OCI-LY1 (cell line): ENCODE measurements at regions not wholly inside any gene's neighbourhood (a gene's known extent, or its start where the extent isn't known, plus 50 kb on each side); places are given as distances from the start of the nearest gene placed in this dataset.

Source experiments
- H2AFZ ChIP-seq: fragments of 200-600 bp; sonication (generic), shearing (Covaris generic); 2 replicates; pipeline ENCODE4 v1.6.0; 2014; ENCODE audit warnings: antibody characterized with exemption, mild to moderate bottlenecking, low read length
- H3F3A ChIP-seq: fragments of 200-600 bp; sonication (generic), shearing (Covaris generic); 2 replicates; pipeline ENCODE4 v1.6.0; 2014; ENCODE audit warnings: mild to moderate bottlenecking, antibody characterized with exemption, low read length, moderate library complexity; ENCODE audit not compliant: insufficient read depth
- H3K27ac ChIP-seq: fragments of 200-600 bp; sonication (generic); 2 replicates; pipeline ENCODE4 v1.5.1; 2014; ENCODE audit warnings: low read length, mixed run types, mild to moderate bottlenecking, low read depth; ENCODE audit not compliant: poor library complexity, severe bottlenecking
- H3K27me3 ChIP-seq: fragments of 200-600 bp; sonication (generic); 2 replicates; pipeline ENCODE4 v1.6.0; 2014; ENCODE audit warnings: antibody characterized with exemption, mild to moderate bottlenecking, low read length, moderate library complexity; ENCODE audit not compliant: insufficient read depth
- H3K36me3 ChIP-seq: fragments of 200-600 bp; sonication (generic); 2 replicates; pipeline ENCODE4 v1.6.1; 2014; ENCODE audit warnings: mild to moderate bottlenecking, antibody characterized with exemption, low read length, moderate library complexity, mixed read lengths; ENCODE audit not compliant: insufficient read depth
- H3K4me1 ChIP-seq: fragments of 200-600 bp; sonication (generic); 2 replicates; pipeline ENCODE4 v1.5.1; 2014; ENCODE audit warnings: mild to moderate bottlenecking, low read length, moderate library complexity; ENCODE audit not compliant: insufficient read depth, severe bottlenecking
- H3K4me2 ChIP-seq: fragments of 200-600 bp; sonication (generic), shearing (Covaris generic); 2 replicates; pipeline ENCODE4 v1.6.1; 2014; ENCODE audit warnings: low read length
- H3K4me3 ChIP-seq: fragments of 200-600 bp; sonication (generic); 2 replicates; pipeline ENCODE4 v1.5.1; 2014; ENCODE audit warnings: low read length, low read depth, mild to moderate bottlenecking, mixed read lengths; ENCODE audit not compliant: poor library complexity, severe bottlenecking
- H3K79me2 ChIP-seq: fragments of 200-600 bp; shearing (Covaris generic); 2 replicates; pipeline ENCODE4 v1.6.1; 2016; ENCODE audit warnings: mixed run types, low read length, mixed read lengths; ENCODE audit not compliant: insufficient read depth
- H3K9ac ChIP-seq: fragments of 200-600 bp; sonication (generic), shearing (Covaris generic); 2 replicates; pipeline ENCODE4 v1.6.1; 2014; ENCODE audit warnings: mild to moderate bottlenecking, low read length, mixed read lengths
- H3K9me2 ChIP-seq: fragments of 200-600 bp; sonication (generic), shearing (Covaris generic); 2 replicates; pipeline ENCODE4 v1.6.1; 2014; ENCODE audit warnings: low read depth, mild to moderate bottlenecking, low read length, mixed read lengths
- H3K9me3 ChIP-seq: fragments of 200-600 bp; shearing (Covaris generic); 2 replicates; pipeline ENCODE4 v1.6.1; 2014; ENCODE audit warnings: low read length, mixed read lengths
- H4K20me1 ChIP-seq: fragments of 200-600 bp; sonication (generic), shearing (Covaris generic); 2 replicates; pipeline ENCODE4 v1.6.0; 2016; ENCODE audit warnings: mild to moderate bottlenecking, low read length; ENCODE audit not compliant: insufficient read depth
- EZH2 ChIP-seq: fragments of 200-600 bp; sonication (generic), shearing (Covaris generic); IDR thresholded peaks from 2 replicates; pipeline ENCODE4 v1.8.0; 2017; ENCODE audit warnings: borderline replicate concordance, mixed run types, mild to moderate bottlenecking, antibody characterized with exemption, low read length, moderate library complexity, mixed read lengths
- TF ChIP-seq, protein P1 (sequence below): fragments of 200-600 bp; sonication (generic), shearing (Covaris generic); IDR thresholded peaks from 2 replicates; pipeline ENCODE4 v1.5.1; 2017; ENCODE audit warnings: mild to moderate bottlenecking, antibody characterized with exemption, low read length, moderate library complexity, mixed read lengths

DNA sequence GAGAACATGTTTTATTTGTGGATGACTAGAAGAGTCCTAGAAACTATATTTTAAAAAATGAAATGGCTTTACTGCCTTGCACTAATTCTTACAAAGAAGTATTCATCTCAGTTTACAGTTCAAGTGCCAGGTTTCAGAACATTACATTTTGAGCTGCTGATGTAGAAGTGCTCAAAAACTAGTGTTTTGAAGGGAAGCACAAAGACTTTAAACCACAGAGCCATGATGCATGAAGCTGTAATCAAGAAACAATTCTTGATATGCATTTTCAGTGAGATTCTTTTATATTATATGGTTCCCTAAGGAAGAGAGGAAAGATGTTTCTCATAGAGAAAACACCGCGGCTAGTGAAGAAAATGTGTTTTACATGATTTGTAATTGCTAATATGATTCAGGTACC is 1163.0 kb downstream of the RAPGEF2 start:
- no peak overlapping the region for H2AFZ ChIP-seq

DNA sequence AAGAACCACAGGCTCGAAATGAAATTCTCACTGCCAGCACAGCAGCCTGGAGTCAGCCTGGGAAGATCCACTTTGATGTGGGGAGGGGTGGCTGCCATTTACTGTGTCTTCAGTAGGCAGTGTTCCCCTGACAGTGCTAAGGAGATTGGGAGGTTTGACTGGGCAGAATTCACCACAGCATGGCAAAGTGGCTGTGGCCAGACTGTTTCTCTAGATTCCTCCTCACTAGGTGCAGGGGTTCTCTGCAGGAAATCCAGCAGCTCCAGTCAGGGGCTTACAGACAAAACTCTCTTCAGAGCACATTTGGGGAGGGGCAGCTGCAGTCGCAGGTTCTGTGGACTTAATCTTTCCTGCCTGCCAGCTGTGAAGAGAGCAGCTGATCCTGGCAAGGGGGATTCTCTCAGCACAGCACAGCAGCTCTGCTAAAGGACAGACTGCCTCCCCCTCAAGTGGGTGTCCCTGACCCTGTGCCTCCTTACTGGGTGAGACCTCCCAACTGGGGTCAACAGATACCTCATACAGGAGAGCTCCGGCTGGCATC is 1174.0 kb downstream of the RAPGEF2 start:
- Histone ChIP-seq H3K9me3 (no peaks in the 10 kb centered on the region), H3K9ac (no peak overlapping the region), H3K4me3 (no peak overlapping the region), H3K36me3 (no peaks in the 10 kb centered on the region), H3K27me3 (no peaks in the 10 kb centered on the region), H3K9me2 (no peaks in the 10 kb centered on the region), H3K27ac (no peak overlapping the region), H3K4me1 (no peaks in the 10 kb centered on the region), H3K79me2 (no peaks in the 10 kb centered on the region), H3F3A (no peaks in the 10 kb centered on the region), H2AFZ (no peak overlapping the region), H4K20me1 (no peaks in the 10 kb centered on the region), H3K4me2 (no peak overlapping the region)
- TF ChIP-seq, protein P1, sequence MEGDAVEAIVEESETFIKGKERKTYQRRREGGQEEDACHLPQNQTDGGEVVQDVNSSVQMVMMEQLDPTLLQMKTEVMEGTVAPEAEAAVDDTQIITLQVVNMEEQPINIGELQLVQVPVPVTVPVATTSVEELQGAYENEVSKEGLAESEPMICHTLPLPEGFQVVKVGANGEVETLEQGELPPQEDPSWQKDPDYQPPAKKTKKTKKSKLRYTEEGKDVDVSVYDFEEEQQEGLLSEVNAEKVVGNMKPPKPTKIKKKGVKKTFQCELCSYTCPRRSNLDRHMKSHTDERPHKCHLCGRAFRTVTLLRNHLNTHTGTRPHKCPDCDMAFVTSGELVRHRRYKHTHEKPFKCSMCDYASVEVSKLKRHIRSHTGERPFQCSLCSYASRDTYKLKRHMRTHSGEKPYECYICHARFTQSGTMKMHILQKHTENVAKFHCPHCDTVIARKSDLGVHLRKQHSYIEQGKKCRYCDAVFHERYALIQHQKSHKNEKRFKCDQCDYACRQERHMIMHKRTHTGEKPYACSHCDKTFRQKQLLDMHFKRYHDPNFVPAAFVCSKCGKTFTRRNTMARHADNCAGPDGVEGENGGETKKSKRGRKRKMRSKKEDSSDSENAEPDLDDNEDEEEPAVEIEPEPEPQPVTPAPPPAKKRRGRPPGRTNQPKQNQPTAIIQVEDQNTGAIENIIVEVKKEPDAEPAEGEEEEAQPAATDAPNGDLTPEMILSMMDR, result no peak
- no peak for TF ChIP-seq EZH2

More for the DNA sequence above, 1163.0 kb downstream of the RAPGEF2 start:
- Histone ChIP-seq H3F3A (no peaks in the 10 kb centered on the region), H3K4me2 (no peak overlapping the region), H3K9me2 (no peaks in the 10 kb centered on the region), H3K27me3 (no peaks in the 10 kb centered on the region), H3K79me2 (no peaks in the 10 kb centered on the region), H3K4me3 (no peak overlapping the region), H3K36me3 (no peaks in the 10 kb centered on the region), H4K20me1 (no peaks in the 10 kb centered on the region), H3K27ac (no peak overlapping the region), H3K9ac (no peak overlapping the region), H3K9me3 (no peaks in the 10 kb centered on the region), H3K4me1 (no peaks in the 10 kb centered on the region)
- TF ChIP-seq, protein P1, result no peak
- TF ChIP-seq EZH2, result no peak

DNA sequence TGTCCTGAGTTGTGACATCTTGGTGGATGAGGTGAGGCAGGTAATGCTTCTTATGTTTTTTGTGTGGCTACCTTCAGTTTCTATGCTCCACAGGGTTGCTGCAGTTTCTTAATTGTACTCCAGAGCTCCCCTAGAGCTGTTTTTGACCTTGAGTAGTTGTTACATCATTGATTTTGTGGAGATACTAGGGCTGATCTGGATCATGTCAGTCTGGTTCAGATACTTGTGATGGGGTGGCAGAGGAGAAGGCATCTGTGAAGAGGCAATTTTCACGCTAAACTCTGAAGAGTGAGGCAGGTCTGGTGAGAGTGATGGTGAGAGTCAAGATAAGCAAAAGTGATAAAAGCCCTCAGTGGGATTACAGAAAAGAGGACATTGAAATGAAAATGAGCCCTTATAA is 1180.2 kb downstream of the RAPGEF2 start:
- H3K9me3 ChIP-seq, result no peaks in the 10 kb centered on the region
- H3K4me2 ChIP-seq, result no peak overlapping the region
- no peak overlapping the region for H2AFZ ChIP-seq
- H3K9me2 ChIP-seq, result no peaks in the 10 kb centered on the region
- no peak overlapping the region for H3K9ac ChIP-seq
- H3K27me3 ChIP-seq, result no peaks in the 10 kb centered on the region
- H3F3A ChIP-seq, result no peaks in the 10 kb centered on the region
- TF ChIP-seq, protein P1, result no peak
- TF ChIP-seq EZH2, result no peak
- H3K4me3 ChIP-seq, result no peak overlapping the region
- no peaks in the 10 kb centered on the region for H3K79me2 ChIP-seq
- H4K20me1 ChIP-seq, result no peaks in the 10 kb centered on the region
- no peak overlapping the region for H3K27ac ChIP-seq
- no peaks in the 10 kb centered on the region for H3K36me3 ChIP-seq
- no peaks in the 10 kb centered on the region for H3K4me1 ChIP-seq
